HG02678 (cell line): ENCODE measurements at regions not wholly inside any gene's neighbourhood (a gene's known extent, or its start where the extent isn't known, plus 50 kb on each side); places are given as distances from the start of the nearest gene placed in this dataset.
A peak's percentile ranks its signal among the peaks of the same experiment; 100 is the strongest.
"Not testable (repeated sequence)": the region's sequence is repeated elsewhere in the genome, so short reads cannot be mapped to it uniquely, and the experiment has no call there.

Experiments
- ATAC-seq: cut with Tn5 transposase; IDR thresholded peaks from one replicate; pipeline ENCODE4 v1.9.1; 2021; ENCODE audit warnings: mild to moderate bottlenecking, moderate library complexity; ENCODE audit not compliant: unreplicated experiment

DNA sequence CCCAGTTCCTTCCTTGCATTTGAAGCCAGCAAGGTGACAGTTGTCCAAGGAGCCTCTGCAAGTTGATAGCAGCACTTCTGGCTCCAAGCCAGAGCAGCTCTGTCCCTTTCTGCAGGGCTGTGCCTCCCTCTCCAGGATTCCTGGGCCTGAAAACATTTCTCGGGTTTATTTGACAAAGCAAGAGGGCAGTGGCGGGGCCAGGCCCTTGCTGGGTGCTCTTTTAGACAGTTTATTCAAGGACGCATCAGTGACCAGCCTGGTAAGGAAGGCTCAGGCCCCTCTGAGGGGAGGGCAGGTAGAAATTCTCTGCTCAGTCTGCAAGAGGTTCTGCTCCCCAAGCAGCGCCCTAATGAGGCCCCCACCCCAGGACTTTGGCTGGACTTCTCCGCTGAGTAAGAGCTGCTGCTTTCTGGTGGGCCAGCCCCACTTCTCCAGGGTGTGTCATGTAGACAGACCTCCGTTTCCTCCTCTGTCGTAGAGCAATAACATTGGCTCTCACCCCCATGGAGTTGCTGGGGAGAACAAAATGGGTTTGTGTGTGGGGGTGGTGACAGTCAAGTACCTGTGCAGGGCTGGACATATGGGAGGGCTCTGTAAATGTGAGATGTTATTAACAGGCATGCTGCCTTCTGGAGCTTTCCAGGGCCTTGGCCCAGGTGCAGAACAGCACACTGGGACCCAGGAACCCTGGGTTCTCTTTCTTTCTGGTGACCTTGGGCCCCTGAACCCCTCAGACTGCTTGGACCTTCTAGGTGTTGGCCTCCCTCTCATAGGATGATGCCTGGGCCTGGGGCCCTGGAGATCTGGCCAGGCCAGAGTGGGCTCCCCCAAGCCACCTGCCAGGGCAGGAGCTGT is 146.2 kb upstream of the TLE3 start:
- ATAC-seq: no peak

DNA sequence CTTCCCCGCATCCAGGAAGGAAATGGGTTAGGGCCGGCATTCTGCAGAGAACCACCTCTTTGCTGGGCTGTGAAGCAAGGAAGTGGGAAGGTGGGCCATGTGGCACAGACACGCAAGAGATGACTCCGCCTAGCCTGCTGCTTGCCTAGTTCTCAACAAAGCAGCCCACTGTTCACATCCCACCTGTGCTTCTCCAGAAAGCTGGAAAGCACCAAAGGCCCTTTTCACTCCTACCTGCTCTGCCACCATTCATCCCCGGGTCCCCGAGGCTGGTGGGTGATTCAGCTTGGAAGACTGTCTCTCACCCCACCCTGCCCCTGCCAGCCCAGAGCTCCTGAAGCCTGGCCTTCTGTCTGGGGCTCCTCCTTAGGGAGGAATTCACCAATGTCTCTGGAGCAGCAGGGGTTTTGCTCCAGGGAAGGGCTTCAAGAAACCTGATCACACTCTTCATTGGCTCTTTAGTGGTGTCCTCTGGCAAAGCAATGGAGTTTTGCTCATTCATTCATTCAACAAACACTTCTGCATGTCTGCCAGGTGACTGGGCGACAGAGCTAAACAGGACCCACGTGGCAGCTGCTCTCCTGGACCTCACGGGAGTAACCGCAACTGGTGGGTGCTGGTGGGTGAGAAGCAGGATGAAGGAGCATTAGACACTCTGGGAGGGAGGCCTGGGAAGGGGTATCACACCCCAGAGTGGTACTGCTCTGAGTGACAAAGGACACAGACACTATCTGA is 145.4 kb upstream of the TLE3 start:
- ATAC-seq: no peak

DNA sequence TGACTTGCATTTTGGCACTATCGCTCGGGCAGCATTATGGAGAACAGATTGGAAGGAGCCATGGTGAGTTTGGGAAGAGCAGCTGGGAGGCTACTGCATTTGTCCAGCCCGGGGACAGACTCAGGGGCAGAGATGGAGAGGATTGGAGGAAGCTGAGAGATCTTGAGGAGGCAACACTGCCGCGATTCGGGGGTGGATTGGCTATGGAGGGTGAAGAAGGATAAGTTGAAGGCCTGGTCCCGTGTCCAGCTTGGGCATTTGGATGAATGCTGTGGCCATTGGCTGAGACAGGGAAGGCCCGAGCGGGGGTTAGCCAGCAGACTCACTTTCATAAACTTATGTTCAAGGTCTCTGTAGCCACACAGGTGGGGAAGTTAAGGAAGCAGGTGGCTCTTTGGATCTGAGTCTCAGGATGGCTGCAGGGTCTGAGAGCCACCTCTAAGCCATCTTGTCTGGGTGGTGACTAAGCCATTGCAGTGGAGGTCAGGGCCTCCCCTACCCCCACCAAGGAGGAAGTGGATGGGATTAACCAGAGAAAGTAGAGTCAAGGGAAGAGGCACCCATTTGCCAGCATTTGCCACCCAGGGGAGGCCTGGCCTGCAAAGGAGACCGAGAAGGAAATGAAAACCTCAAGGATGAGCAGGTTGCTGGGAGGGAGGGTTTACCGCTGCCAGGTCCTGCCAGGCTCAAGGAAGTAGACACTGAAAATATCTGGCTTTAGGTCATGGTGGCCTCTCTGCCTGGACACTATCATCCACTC is 144.0 kb upstream of the TLE3 start:
- ATAC-seq: no peak

DNA sequence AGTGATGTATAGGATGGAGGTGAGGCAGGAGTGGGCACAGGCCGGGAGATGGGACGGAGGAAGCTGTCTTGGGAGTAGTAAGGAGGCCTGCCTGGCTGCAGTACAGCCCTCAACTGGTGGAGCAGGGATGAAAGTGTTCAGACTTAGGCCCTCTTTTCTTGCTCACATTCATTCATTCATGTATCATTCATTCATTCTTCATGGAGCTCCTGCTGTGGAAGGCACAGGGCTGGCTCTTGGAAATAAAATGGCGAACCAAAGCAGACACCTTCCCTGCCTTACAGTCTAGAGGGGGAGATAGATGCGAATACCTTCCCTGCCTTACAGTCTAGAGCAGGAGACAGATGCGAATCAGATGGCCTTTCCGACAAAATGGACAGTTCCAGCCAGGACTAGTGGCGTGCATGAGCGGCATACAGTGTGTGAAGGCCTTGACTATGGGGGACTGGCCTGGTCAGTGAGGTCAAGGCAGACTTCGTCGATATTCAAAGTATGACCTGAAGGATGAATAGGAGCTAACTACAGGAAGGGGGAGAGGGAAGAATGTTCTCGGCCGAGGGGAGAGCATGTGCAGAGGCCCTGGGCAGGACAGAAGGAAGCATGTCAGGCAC is 143.2 kb upstream of the TLE3 start:
- ATAC-seq: no peak

DNA sequence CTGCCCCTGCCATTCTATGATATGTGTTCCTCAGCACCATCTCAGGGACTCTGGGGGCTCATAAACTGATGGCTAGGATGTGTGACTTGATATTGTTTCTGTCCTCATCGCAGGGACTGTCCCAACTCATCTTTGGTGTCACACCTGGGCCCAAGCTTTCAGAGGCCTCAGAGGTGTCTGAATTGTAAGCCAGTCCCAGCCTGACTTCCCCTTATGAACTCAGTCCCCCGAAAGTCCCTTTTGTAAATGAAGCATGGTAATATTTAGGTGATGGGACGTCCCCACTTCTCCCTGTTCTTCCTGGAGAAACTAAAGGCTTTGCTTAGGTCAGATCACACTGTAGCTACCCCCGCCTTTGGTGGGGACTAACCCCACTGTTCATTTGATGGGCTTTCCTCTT is 142.4 kb upstream of the TLE3 start:
- peak; percentile 75 for ATAC-seq

DNA sequence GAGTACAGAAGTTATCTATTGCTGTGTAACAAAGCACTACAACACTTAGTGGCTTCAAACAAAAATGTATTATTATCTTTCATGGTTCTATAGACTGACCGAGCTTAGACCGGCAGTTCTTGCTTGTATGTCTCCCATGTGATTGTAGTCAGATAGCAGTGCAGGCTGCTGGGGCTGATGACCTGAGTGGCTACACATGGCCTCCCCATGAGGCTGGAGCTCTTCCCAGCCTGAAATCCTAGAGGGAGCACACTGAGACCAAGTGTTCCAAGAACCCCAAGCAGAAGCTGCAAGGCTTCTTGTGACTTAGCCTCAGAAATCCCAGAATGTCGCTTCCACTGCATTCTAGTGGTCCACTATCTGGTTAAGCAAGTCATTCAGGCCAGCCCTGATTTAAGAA is 141.2 kb upstream of the TLE3 start:
- ATAC-seq: no peak

DNA sequence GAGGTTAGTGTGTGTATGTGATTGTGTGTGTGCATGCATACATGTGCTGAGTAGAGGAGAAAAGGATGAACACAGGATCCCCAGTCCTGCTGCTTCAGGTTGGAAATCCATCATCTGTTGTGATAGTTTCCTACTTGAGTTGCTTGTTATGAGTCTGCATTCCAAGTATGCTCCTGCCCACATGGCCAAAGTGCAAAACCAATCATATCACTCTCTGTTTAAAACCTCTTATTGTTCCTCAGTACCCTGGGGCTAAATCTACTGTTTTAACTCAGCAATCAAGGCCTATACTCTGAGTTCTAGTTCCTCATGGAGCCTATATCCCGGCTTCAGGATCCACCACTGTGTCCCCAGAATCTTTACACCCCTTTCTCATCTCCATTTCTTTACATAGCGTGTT is 139.9 kb upstream of the TLE3 start:
- no peak for ATAC-seq

DNA sequence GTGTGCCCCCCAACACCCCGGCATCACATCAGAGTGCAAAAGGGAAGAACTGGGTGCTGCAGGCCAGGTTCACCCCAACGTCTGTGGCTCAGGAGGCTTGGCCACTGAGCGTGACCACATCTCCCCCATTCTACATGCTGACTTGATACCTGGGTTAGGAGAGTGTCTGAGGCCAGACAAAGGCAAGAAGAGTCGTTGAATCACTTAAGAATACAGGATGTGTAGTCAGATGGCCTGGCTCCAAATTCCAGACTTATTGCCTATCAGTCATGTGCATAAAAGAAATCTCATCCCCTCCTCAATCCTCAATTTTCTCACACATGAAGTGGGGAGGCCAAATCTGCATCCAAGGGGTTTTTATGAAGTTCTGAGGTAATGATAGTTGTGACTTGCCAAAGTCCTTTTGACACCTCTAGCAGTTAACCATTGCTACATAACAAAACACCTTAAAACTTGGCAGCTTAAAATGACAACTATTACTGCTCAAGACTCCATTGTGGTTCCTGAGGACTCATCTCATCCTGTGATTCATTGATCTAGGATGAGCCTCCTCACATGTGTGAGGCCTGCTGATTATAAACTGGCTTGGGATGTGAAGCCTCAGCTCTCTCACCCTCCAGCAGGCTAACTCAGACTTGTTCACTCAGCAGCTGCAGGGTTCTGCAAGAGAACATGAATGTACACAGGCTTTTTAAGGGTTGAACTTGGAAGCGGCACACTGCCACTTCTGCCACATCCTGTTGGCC is 138.8 kb upstream of the TLE3 start:
- no peak for ATAC-seq

DNA sequence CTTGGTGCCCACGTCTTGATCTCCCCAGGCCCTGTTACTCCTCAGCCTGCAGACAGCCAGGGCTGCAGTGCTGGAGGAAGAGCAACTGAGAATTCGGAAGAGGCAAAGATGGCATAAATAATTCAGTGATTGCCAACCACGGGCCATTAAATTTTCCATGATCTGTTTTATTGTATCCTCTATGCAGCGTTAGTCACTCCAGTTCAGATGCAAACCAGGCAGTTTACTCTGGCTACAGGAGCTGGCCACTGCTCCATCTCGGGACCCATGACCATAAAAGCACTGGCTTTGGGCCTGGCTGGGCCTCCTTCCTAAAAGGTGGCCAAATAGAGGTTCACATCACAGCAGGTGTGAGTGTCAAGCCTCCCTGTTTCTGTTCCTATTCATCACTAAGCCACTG is 137.6 kb upstream of the TLE3 start:
- ATAC-seq: no peak

DNA sequence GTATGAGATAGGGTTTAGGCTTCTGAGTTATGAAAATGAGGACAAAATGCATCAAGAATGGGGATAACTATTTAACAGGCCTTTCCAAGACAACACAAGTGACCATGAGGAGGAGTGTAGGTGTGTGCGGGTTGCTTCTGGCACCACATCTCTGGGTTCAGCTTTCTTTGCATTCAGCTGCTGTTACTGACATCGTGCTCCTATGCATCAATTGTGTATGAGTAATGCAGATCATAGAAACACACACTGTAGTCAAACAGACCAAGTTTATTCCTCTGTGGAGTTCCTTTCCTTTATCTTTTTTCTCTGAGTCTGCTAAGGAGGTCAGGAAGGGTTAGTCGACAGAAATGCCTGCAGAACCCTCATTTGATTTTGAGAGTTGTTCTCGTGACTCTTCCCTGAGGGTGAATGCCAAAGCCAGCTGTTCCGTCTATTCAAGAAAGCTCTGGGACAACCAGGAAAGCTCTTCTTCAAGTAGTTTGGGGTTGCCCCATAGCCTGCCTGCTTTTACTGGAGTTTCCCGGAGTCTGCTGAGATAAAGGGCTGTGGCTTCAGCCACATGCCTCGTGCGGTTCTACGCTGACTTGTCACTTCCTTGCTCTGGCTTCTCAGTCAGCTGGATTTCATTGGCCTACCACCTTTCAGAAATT is 136.7 kb upstream of the TLE3 start:
- no peak for ATAC-seq

DNA sequence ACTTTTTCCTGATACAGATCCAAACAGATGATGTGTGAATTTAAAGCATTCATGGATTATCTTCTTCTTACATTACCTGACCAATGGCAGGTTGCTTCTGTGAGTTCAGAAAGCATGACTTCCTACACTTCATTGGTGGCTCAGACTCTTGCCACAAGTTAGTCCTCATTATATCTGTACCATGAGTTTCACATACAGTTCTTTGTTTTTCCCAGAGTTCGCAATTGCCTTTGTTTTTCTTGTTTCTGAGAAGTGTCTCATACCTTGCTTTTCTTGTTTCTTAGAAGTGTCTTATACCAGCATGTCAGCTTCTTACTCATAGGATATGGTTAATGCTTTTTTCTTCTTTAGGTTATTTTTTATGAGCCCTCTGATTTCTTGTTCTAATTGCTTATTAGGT is 133.8 kb upstream of the TLE3 start:
- no peak for ATAC-seq

DNA sequence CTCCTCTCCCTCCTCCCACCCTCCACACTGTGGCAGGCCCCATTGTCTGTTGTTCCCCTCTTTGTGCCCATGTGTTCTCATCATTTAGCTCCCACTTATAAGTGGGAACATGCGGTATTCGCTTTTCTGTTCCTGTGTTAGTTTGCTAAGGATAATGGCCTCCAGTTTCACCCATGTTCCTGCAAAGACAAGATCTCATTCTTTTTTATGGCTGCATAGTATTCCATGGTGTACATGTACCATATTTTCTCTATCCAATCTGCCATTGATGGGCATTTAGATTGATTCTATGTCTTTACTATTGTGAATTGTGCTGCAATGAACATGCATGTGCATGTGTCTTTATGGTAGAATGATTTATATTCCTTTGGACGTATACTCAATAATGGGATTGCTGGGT is 130.2 kb upstream of the TLE3 start:
- not testable (repeated sequence) for ATAC-seq

DNA sequence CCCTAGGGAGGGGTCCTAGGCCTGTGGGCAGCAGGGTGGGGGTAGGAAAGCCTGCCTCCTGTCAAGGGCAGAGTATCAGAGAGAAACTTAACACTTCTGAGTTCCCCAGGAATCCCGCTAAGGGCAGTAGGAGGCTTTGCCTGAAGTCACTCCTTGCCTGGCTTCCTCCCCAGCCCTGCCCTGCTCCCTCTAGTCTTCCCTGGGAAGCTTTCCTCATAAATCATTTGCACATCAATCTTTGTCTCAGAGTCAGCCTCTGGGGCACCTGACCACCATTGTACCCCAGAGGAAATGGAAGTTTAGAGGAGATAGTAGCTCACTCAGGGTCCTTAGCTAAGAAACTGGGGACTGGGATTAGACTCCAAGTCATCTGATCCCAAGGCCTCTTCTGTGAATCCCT is 129.4 kb upstream of the TLE3 start:
- no peak for ATAC-seq

DNA sequence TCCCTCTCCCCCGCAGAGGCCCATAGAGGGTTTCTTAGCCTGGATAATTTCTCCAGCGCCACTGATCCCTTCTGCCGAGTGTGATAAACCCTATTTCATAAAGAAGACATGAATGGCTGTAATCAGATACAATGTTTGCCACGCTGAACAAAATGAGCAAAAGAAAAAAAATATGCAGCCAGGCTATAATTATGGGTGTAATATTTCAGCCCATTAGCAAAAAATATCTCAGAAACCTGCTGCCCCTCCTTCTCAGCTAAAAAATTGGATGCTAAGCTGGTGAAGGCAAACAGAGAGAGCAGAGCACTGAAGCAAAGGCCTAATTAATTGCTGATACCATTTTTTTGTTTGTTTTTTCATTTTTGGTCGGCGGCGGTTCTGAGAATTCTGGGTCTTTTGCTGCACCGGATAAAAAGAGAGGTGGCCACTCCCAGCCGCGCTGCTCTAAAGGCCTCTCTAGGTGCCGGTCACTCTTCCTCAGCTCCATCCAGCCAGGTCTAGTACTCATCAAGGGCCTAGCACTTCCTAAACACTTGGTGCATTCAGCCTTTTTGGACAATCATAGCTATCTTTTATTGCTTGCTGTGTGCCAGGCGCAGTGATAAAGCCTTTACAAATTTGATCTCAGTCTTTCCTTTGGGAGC is 128.7 kb upstream of the TLE3 start:
- no peak for ATAC-seq

DNA sequence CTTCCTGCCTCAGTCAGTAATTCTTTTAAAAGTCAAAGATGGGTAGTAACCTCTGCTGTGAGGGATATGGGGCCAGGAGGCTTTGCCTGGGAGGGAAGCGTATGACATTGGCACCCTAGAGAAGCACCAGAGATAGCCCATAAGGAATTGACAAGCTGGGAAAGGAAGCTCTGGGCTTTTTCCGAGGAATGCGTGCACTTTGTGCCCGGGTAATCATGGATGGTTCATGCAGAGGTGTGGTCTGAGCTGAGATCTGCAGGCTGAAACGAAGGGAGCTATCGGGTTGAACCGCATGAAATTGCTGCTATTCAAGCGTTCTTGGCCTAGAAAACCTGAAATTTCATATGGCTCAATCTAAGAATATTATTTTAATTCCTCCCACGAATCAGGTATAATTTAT is 127.7 kb upstream of the TLE3 start:
- ATAC-seq: no peak

DNA sequence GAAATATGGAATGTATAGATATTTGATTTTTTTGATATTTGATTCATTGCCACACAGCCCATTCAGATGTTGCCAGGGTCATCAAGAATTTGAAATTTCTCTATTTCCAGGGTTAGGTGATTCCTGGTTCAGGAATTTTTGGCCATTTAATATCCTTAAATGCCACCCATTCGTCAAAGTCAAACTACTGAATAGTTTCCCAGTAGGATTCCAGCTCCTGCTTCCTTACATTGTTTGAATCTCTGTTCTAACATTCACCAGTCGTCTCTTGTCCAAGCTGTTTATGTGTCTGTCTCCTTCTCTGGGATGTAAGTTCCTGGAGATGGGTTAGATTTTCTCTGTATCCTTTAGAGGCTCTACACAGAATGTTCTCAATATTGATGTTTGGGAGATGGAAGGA is 124.9 kb upstream of the TLE3 start:
- no peak for ATAC-seq

DNA sequence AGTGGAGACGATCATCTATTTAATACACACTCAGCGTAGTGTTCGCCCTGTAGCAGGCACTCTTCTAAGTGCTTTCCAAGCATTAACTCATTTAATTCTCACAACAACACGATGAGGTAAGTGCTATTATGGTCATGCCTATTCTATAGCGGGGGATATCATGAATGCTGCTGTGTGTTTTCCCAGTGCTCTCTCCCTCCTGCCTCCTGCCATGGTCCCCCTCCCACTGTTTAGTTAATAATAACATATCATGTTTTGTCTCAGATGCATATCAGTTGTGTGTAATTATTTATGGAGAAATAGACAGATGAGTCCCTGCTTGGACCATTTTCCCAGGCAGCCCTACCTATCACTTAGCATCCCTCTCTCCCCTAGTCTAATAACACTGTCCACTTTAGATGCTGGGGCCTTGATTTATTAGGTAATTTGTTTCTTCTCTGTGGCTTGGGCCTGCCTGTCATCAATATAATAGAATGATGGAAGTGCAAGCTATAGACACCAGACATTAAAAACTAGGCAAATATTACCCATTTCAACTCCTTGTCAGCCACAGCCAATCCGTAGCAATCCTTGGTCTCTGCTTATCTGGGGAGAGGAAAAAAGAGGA is 122.9 kb upstream of the TLE3 start:
- ATAC-seq: no peak

DNA sequence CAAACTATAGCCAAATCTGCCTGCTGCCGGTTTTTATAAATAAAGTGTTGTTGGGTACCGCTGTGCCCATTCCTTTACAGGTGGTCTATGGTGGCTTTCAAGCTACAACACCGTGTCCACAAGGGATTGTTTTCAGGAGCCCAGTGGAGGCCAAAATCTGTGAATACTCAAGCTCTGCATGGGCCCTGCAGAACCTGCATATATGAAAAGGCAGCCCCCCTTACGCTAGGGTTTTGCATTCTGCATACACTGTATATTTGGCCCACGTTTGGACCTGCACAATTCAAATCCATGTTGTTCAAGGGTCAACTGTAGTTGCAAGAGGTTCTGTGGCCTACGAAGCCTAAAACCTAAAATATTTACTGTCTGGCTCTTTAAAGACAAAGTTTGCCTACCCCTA is 122.2 kb upstream of the TLE3 start:
- no peak for ATAC-seq

DNA sequence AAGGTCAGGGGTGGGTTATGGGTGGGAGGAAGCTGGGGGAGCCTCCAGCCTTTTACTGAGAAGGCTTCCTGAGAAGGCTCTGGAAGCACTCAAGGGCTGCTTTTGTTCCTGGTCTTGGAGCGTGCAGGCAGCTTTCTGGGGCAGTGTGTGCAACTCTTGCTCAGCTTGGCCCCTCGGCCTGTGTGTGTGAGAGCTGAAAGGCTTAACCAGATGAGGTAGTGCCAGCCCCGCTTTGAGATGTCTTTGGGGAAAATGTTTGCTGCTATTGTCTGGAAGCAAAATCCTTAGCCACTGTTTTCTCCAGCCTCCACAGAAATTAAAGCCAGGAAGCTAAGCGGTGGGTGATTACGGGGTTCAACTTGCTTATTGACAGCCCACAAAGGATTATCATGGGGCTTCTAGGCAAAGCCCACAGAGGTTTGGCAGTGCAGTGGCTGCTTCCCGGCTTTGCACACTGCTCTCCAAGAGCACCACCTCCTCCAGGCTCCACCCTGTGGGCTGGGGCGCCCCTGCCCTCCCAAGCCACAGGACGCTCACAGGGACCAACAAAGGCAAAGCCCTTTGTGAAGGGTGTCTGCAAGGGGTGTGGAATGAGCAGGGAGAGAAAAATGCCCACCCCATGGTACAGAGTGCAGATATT is 121.7 kb upstream of the TLE3 start:
- ATAC-seq: no peak
